Loucy (cell line): ENCODE measurements at regions not wholly inside any gene's neighbourhood (a gene's known extent, or its start where the extent isn't known, plus 50 kb on each side); places are given as distances from the start of the nearest gene placed in this dataset.

Source experiments
- CTCF ChIP-seq: fragments of 200-600 bp; sonication (generic); conservative IDR thresholded peaks from 2 replicates; pipeline ENCODE4 v1.5.1; 2014; ENCODE audit warnings: mild to moderate bottlenecking, antibody characterized with exemption, low read length
- EZH2phosphoT487 ChIP-seq: fragments of 200-600 bp; IDR thresholded peaks from 2 replicates; pipeline ENCODE4 v1.6.1; 2018; ENCODE audit warnings: antibody characterized with exemption, mild to moderate bottlenecking, moderate library complexity, borderline replicate concordance

- TF ChIP-seq CTCF, result no peak; the same call in 1 of the 2 replicates
- no peak for TF ChIP-seq EZH2phosphoT487
Measured at GRCh38 chr5:4113426-4113825, 517.8 kb downstream of the IRX1 start.
